SK-N-MC (cell line): ENCODE measurements at regions not wholly inside any gene's neighbourhood (a gene's known extent, or its start where the extent isn't known, plus 50 kb on each side); places are given as distances from the start of the nearest gene placed in this dataset.

ENCODE experiments used
- EZH2 ChIP-seq: fragments of 200-600 bp; sonication (generic); IDR thresholded peaks from one replicate; pipeline ENCODE4 v1.6.1; 2017; ENCODE audit warnings: antibody characterized with exemption
- POLR2AphosphoS5 ChIP-seq: IDR thresholded peaks from 2 replicates; pipeline ENCODE4 v1.6.1; 2012; ENCODE audit warnings: mild to moderate bottlenecking, low read depth, low read length, borderline replicate concordance

DNA sequence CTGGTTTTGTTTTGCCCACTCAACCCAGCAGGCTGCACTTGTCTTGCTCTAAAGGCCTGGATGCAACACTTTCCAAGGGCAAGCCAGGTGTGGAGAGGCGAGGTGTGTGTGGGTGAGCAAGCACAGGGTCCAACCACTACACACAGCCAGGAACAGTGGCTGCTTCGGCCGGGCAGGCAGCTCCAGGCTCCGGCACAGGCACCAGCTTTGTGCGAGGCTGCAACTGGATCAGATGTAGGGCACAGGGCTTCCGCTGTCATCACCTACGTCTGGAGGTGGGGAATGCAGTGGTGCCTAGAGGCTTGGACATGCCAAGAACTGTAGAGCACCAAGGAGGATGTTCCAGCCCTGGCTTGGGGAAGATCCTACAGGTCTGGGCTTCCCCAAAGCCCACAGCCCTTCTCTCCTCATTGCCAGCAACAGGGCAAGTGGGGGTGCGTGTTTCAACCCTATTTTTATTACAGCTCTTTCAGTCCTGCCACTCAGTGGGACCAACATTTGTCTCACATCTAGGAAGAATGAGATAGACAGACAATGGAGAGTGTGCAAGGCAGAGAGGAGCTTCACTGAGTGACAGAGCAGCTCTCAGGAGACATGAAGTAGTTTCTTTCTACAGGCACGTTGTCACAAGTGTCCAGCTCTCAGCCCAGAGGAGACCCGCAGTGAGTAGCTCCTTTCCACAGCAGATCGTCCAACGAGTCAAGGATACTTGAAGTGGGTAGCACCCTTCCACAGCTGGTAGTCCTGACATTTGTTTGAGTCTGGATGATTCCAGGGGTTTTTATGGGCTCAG lies 622.2 kb downstream of the CDH9 start:
- TF ChIP-seq POLR2AphosphoS5 (no peak), EZH2 (no peak)
